WTC11 (cell line): ENCODE measurements at regions not wholly inside any gene's neighbourhood (a gene's known extent, or its start where the extent isn't known, plus 50 kb on each side); places are given as distances from the start of the nearest gene placed in this dataset.
A peak's percentile ranks its signal among the peaks of the same experiment; 100 is the strongest.

Experiments used
- ATAC-seq: fragments of 200-7000 bp; cut with Tn5 transposase; 2 replicates; pipeline ENCODE4 v1.10.0; 2021; ENCODE audit warnings: mild to moderate bottlenecking, moderate library complexity
- CTCF ChIA-PET: fragments of 300-600 bp; sonication (Branson Sonifier 250); formaldehyde crosslinking; loops from one replicate; lab custom pipeline; 2021; ENCODE audit warnings: antibody characterized with exemption; lab: Charles Lee
- POLR2A ChIA-PET: fragments of 350-600 bp; sonication (Branson Sonifier 250); formaldehyde crosslinking; loops from one replicate; lab custom pipeline; 2021; ENCODE audit warnings: antibody characterized with exemption; lab: Charles Lee
- DNase-seq: peaks from one replicate; pipeline ENCODE4 v3.0.0; 2021; ENCODE audit warnings: low spot score
- H3K27ac Mint-ChIP-seq: 2 replicates; pipeline ENCODE4 v1.8.0; 2021; ENCODE audit warnings: mixed read lengths
- H3K27me3 Mint-ChIP-seq: 2 replicates; pipeline ENCODE4 v1.8.0; 2021; ENCODE audit warnings: low read depth, mild to moderate bottlenecking, moderate library complexity, mixed read lengths
- H3K36me3 Mint-ChIP-seq: 2 replicates; pipeline ENCODE4 v1.8.0; 2021; ENCODE audit warnings: mixed read lengths
- H3K4me1 Mint-ChIP-seq: 2 replicates; pipeline ENCODE4 v1.8.0; 2022; ENCODE audit warnings: mixed read lengths
- H3K4me3 Mint-ChIP-seq: 2 replicates; pipeline ENCODE4 v1.8.0; 2021; ENCODE audit warnings: mild to moderate bottlenecking, moderate library complexity, mixed read lengths
- H3K9me3 Mint-ChIP-seq: 2 replicates; pipeline ENCODE4 v1.8.0; 2021; ENCODE audit warnings: mixed read lengths
- CDX4 ChIP-seq: fragments of 250-450 bp; sonication (Bioruptor Pico); IDR thresholded peaks from 2 replicates; pipeline ENCODE4 v1.9.0; 2021; ENCODE audit warnings: moderate library complexity, mild to moderate bottlenecking, inconsistent platforms, borderline replicate concordance
- CREB1 ChIP-seq: sonication (generic); formaldehyde crosslinking; IDR thresholded peaks from 2 replicates; pipeline ENCODE4 v1.8.0; 2023; ENCODE audit warnings: mild to moderate bottlenecking, missing genetic modification reagents
- ESRRA ChIP-seq: sonication (generic); formaldehyde crosslinking; IDR thresholded peaks from 2 replicates; pipeline ENCODE4 v1.8.1; 2022; ENCODE audit warnings: mild to moderate bottlenecking, missing genetic modification reagents, borderline replicate concordance
- FOXJ3 ChIP-seq: sonication (generic); formaldehyde crosslinking; IDR thresholded peaks from 2 replicates; pipeline ENCODE4 v1.9.0; 2021; ENCODE audit warnings: missing genetic modification reagents, mild to moderate bottlenecking, borderline replicate concordance
- GABPB1 ChIP-seq: sonication (generic); formaldehyde crosslinking; IDR thresholded peaks from 2 replicates; pipeline ENCODE4 v1.8.1; 2023; ENCODE audit warnings: mild to moderate bottlenecking, missing genetic modification reagents
- GTF2I ChIP-seq: fragments of 250-450 bp; sonication (Bioruptor Pico); conservative IDR thresholded peaks from 2 replicates; pipeline ENCODE4 v1.4.0; 2021; ENCODE audit warnings: mild to moderate bottlenecking
- IRF1 ChIP-seq: sonication (generic); formaldehyde crosslinking; IDR thresholded peaks from 2 replicates; pipeline ENCODE4 v1.8.0; 2023; ENCODE audit warnings: missing genetic modification reagents
- MAX ChIP-seq: sonication (generic); formaldehyde crosslinking; IDR thresholded peaks from 2 replicates; pipeline ENCODE4 v1.8.0; 2022; ENCODE audit warnings: mild to moderate bottlenecking, missing genetic modification reagents
- NR1H2 ChIP-seq: sonication (generic); formaldehyde crosslinking; IDR thresholded peaks from 2 replicates; pipeline ENCODE4 v1.9.0; 2021; ENCODE audit warnings: mild to moderate bottlenecking, moderate library complexity, missing genetic modification reagents
- NR2C2 ChIP-seq: sonication (generic); formaldehyde crosslinking; IDR thresholded peaks from 2 replicates; pipeline ENCODE4 v1.8.0; 2022; ENCODE audit warnings: mild to moderate bottlenecking, missing genetic modification reagents
- OVOL2 ChIP-seq: fragments of 250-450 bp; sonication (Bioruptor Pico); IDR thresholded peaks from 2 replicates; pipeline ENCODE4 v1.9.0; 2021; ENCODE audit warnings: mild to moderate bottlenecking, borderline replicate concordance
- STAT6 ChIP-seq: sonication (generic); formaldehyde crosslinking; conservative IDR thresholded peaks from 2 replicates; pipeline ENCODE4 v1.8.1; 2023; ENCODE audit warnings: mild to moderate bottlenecking, low read depth, missing genetic modification reagents, moderate library complexity
- USF2 ChIP-seq: sonication (generic); formaldehyde crosslinking; IDR thresholded peaks from 2 replicates; pipeline ENCODE4 v1.8.1; 2023; ENCODE audit warnings: mild to moderate bottlenecking, missing genetic modification reagents, moderate library complexity
- ZNF219 ChIP-seq: sonication (generic); formaldehyde crosslinking; IDR thresholded peaks from 2 replicates; pipeline ENCODE4 v1.8.0; 2023; ENCODE audit warnings: missing genetic modification reagents, mild to moderate bottlenecking, borderline replicate concordance
- ZNF281 ChIP-seq: sonication (generic); formaldehyde crosslinking; IDR thresholded peaks from 2 replicates; pipeline ENCODE4 v1.8.0; 2023; ENCODE audit warnings: mild to moderate bottlenecking, missing genetic modification reagents

GRCh38 chr20:17889226-17889625 lies 79.4 kb downstream of the SNX5 start:
- CTCF ChIA-PET = no interaction called here
- DNase-seq (no peak), ATAC-seq (no peak)
- Mint-ChIP-seq H3K9me3 (peaks cover 42% of the 10 kb centered on the region), H3K4me3 (no peak overlapping the region), H3K4me1 (no peaks in the 10 kb centered on the region; the same call in 1 of the 2 replicates), H3K36me3 (peaks cover 25% of the 10 kb centered on the region), H3K27me3 (no peaks in the 10 kb centered on the region; the same call in 1 of the 2 replicates), H3K27ac (no peak overlapping the region)
- TF ChIP-seq ESRRA (CRISPR knock-in tag) (no peak), NR1H2 (CRISPR knock-in tag) (no peak), CREB1 (CRISPR knock-in tag) (no peak), OVOL2 (CRISPR knock-in tag) (no peak), FOXJ3 (CRISPR knock-in tag) (no peak), NR2C2 (no peak), GTF2I (CRISPR knock-in tag) (no peak)
- POLR2A ChIA-PET = no interaction called here

- ATAC-seq = no peak
- TF ChIP-seq GTF2I (CRISPR knock-in tag) (no peak), ZNF281 (CRISPR knock-in tag) (no peak), ZNF219 (CRISPR knock-in tag) (no peak), MAX (CRISPR knock-in tag) (no peak)
- no peak for DNase-seq
- no peak overlapping the region for H3K4me3 Mint-ChIP-seq
- peaks cover 42% of the 10 kb centered on the region for H3K9me3 Mint-ChIP-seq
- H3K27me3 Mint-ChIP-seq = no peaks in the 10 kb centered on the region; the same call in 1 of the 2 replicates
- ChIA-PET POLR2A (no interaction called here), CTCF (no interaction called here)
- H3K36me3 Mint-ChIP-seq = peaks cover 25% of the 10 kb centered on the region
- no peak overlapping the region for H3K27ac Mint-ChIP-seq
- H3K4me1 Mint-ChIP-seq = peaks cover 8% of the 10 kb centered on the region
Measured at GRCh38 chr20:17888044-17888443, 80.5 kb downstream of the SNX5 start.

GRCh38 chr20:17887331-17888030 lies 81.1 kb downstream of the SNX5 start:
- POLR2A ChIA-PET = no interaction called here
- no peaks in the 10 kb centered on the region; the same call in 1 of the 2 replicates for H3K27me3 Mint-ChIP-seq
- ATAC-seq (no peak), DNase-seq (no peak)
- peaks cover 37% of the 10 kb centered on the region for H3K9me3 Mint-ChIP-seq
- CTCF ChIA-PET = no interaction called here
- H3K4me3 Mint-ChIP-seq = no peak overlapping the region
- H3K4me1 Mint-ChIP-seq = peaks cover 13% of the 10 kb centered on the region
- H3K27ac Mint-ChIP-seq = no peak overlapping the region
- H3K36me3 Mint-ChIP-seq = peaks cover 25% of the 10 kb centered on the region
- TF ChIP-seq GABPB1 (CRISPR knock-in tag) (peak; percentile 63), CDX4 (CRISPR knock-in tag) (no peak)
- TF ChIP-seq, all 79 proteins: peak for 1

GRCh38 chr20:17885544-17885943 lies 83.0 kb downstream of the SNX5 start:
- POLR2A ChIA-PET = interaction anchor here (0.5 to 1.1 kb wide), 2 partner anchors 10 to 169 kb away, joined by 3 to 4 read pairs; no protein-coding TSS in a partner anchor
- Mint-ChIP-seq H3K36me3 (peaks cover 25% of the 10 kb centered on the region), H3K4me3 (no peak overlapping the region), H3K27me3 (no peaks in the 10 kb centered on the region; the same call in 1 of the 2 replicates), H3K9me3 (peaks cover 27% of the 10 kb centered on the region), H3K27ac (no peak overlapping the region), H3K4me1 (peaks cover 19% of the 10 kb centered on the region)
- DNase-seq (no peak), ATAC-seq (no peak)
- CTCF ChIA-PET = interaction anchor here (0.7 to 2.9 kb wide), 6 partner anchors 10 to 203 kb away, joined by 4 to 22 read pairs (median 5); partner anchors contain the start of gene RRBP1
- TF ChIP-seq STAT6 (CRISPR knock-in tag) (no peak), IRF1 (CRISPR knock-in tag) (no peak), OVOL2 (CRISPR knock-in tag) (no peak), USF2 (CRISPR knock-in tag) (no peak)
